ENCODE measurements at regions not wholly inside any gene's neighbourhood (a gene's known extent, or its start where the extent isn't known, plus 50 kb on each side); places are given as distances from the start of the nearest gene placed in this dataset.

DNA sequence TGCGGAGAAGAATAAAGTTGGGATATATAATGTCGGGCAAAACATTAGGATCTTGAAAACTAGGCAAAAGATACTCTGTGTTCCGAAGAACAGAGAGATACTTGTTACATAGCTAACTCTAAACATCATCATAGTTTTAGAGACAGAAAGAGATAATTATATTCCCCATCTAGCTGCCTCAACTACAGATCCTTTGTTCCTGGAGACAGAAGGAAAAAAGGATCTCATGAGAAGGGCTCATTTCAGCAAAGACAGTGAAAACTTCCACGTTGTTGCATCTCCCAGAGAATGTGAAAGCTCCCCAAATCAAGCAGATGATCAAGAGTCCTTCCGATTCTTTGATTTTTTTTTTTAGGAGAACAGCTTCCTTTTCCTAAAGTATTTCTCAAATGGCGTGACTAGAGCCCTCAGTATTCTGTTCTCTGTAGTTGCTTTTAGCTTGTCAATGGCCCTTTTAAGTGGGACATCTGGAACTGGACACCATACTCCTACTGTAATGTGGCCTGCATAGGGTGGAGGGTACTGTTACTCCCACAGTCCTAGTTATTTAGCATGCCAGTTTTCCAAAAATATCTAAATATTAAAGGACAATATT, 1048.2 kb downstream of the TTLL7 start:
- TF ChIP-seq, protein P1, sequence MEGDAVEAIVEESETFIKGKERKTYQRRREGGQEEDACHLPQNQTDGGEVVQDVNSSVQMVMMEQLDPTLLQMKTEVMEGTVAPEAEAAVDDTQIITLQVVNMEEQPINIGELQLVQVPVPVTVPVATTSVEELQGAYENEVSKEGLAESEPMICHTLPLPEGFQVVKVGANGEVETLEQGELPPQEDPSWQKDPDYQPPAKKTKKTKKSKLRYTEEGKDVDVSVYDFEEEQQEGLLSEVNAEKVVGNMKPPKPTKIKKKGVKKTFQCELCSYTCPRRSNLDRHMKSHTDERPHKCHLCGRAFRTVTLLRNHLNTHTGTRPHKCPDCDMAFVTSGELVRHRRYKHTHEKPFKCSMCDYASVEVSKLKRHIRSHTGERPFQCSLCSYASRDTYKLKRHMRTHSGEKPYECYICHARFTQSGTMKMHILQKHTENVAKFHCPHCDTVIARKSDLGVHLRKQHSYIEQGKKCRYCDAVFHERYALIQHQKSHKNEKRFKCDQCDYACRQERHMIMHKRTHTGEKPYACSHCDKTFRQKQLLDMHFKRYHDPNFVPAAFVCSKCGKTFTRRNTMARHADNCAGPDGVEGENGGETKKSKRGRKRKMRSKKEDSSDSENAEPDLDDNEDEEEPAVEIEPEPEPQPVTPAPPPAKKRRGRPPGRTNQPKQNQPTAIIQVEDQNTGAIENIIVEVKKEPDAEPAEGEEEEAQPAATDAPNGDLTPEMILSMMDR (conservative IDR thresholded peaks at IDR 0.05; ENCODE audit: low read depth, low read length) = no peak
- no peak for TF ChIP-seq EZH2 (IDR thresholded peaks at IDR 0.05; ENCODE audit: borderline replicate concordance, low read depth, low read length, poor library complexity, severe bottlenecking)

Measured in A673 (cell line).